ENCODE measurements at regions not wholly inside any gene's neighbourhood (a gene's known extent, or its start where the extent isn't known, plus 50 kb on each side); places are given as distances from the start of the nearest gene placed in this dataset.

DNA sequence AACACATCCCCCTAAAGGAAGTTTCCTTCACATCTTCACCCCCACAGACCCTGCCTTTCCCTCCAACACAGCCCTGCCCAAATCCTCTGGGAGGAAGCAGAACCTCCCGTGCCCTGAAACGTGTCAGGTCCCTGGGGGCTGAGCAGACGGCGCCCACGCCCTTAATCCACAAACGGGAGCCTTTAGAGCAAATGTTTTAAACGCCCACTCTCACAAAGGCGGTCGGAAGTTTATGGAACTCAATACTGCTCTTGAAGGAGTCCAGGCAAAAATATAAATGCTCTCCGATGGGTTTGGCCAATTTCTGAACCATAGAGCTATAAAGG lies 237.1 kb upstream of the AFDN start:
- TF ChIP-seq, protein P1, sequence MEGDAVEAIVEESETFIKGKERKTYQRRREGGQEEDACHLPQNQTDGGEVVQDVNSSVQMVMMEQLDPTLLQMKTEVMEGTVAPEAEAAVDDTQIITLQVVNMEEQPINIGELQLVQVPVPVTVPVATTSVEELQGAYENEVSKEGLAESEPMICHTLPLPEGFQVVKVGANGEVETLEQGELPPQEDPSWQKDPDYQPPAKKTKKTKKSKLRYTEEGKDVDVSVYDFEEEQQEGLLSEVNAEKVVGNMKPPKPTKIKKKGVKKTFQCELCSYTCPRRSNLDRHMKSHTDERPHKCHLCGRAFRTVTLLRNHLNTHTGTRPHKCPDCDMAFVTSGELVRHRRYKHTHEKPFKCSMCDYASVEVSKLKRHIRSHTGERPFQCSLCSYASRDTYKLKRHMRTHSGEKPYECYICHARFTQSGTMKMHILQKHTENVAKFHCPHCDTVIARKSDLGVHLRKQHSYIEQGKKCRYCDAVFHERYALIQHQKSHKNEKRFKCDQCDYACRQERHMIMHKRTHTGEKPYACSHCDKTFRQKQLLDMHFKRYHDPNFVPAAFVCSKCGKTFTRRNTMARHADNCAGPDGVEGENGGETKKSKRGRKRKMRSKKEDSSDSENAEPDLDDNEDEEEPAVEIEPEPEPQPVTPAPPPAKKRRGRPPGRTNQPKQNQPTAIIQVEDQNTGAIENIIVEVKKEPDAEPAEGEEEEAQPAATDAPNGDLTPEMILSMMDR (IDR thresholded peaks at IDR 0.05), result no peak

DNA sequence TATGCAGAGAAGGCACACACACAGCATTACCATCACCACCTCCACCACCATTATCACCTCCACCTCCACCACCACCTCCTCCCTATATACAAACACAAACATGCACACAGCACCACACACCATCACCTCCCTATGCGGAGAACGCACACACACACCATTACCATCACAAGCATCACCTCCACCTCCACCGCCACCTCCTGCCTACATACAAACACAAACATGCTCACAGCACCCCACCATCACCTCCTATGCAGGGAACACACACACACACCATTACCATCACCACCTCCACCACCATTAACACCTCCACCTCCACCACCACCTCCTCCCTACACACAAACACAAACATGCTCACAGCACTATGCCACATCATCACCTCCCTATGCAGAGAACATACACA lies 236.5 kb upstream of the AFDN start:
- TF ChIP-seq, protein P1 (IDR thresholded peaks at IDR 0.05), result no peak

Data from LNCAP (cell line).